PC-3 (cell line): ENCODE measurements at regions not wholly inside any gene's neighbourhood (a gene's known extent, or its start where the extent isn't known, plus 50 kb on each side); places are given as distances from the start of the nearest gene placed in this dataset.

ENCODE experiments used
- ATAC-seq: fragments of 200-7000 bp; cut with Tn5 transposase; 2 replicates; pipeline ENCODE4 v1.9.1; 2020; ENCODE audit warnings: mild to moderate bottlenecking, moderate library complexity
- BruUV-seq: library from RNA; stranded (reverse); fragments of 400-500 nt; replicated peaks from 2 replicates; lab custom pipeline; 2021; lab: Mats Ljungman, UMichigan
- CTCF ChIA-PET: fragments of 300-600 bp; sonication (Branson Sonifier 250); formaldehyde crosslinking; loops from one replicate; lab custom pipeline; 2022; ENCODE audit warnings: antibody characterized with exemption; lab: Charles Lee
- POLR2A ChIA-PET: fragments of 300-600 bp; sonication (Branson Sonifier 250); formaldehyde crosslinking; loops from one replicate; lab custom pipeline; 2022; ENCODE audit warnings: antibody characterized with exemption; ENCODE audit not compliant: unreplicated experiment; lab: Charles Lee
- DNase-seq: peaks from one replicate; pipeline ENCODE4 v3.0.0-alpha.2; 2015
- H2AFZ ChIP-seq: fragments of 300-600 bp; sonication (generic); 2 replicates; pipeline ENCODE4 v1.6.0; 2016; ENCODE audit warnings: antibody characterized with exemption, low read length
- H3F3A ChIP-seq: fragments of 300-600 bp; sonication (generic); one replicate; pipeline ENCODE4 v1.6.0; 2017; ENCODE audit warnings: antibody characterized with exemption, low read length, control low read depth, mild to moderate bottlenecking; ENCODE audit not compliant: unreplicated experiment
- H3K27ac ChIP-seq: fragments of 300-600 bp; sonication (generic); 2 replicates; pipeline ENCODE4 v1.5.1; 2016; ENCODE audit warnings: mild to moderate bottlenecking, low read length
- H3K27me3 ChIP-seq: fragments of 300-600 bp; sonication (generic); 2 replicates; pipeline ENCODE4 v1.6.1; 2016; ENCODE audit warnings: low read length, mixed read lengths
- H3K36me3 ChIP-seq: fragments of 300-600 bp; sonication (generic); 2 replicates; pipeline ENCODE4 v1.6.1; 2016; ENCODE audit warnings: low read depth, mixed run types, low read length, mixed read lengths
- H3K4me1 ChIP-seq: fragments of 300-600 bp; sonication (generic); 2 replicates; pipeline ENCODE4 v1.5.1; 2016; ENCODE audit warnings: low read length; ENCODE audit not compliant: insufficient read depth
- H3K4me2 ChIP-seq: fragments of 300-600 bp; sonication (generic); 2 replicates; pipeline ENCODE4 v1.6.0; 2016; ENCODE audit warnings: low read length
- H3K4me3 ChIP-seq: fragments of 300-600 bp; sonication (generic); 2 replicates; pipeline ENCODE4 v1.5.1; 2016; ENCODE audit warnings: mild to moderate bottlenecking, low read length, mixed read lengths
- H3K79me2 ChIP-seq: fragments of 300-600 bp; sonication (generic); 2 replicates; pipeline ENCODE4 v1.6.1; 2017; ENCODE audit warnings: low read length, mixed read lengths
- H3K9ac ChIP-seq: fragments of 300-600 bp; sonication (generic); 2 replicates; pipeline ENCODE4 v1.6.0; 2016; ENCODE audit warnings: mild to moderate bottlenecking, low read length
- H3K9me2 ChIP-seq: fragments of 300-600 bp; sonication (generic); replicated peaks from 2 replicates; pipeline ENCODE4 v1.6.1; 2016; ENCODE audit warnings: mixed run types, low read length, mixed read lengths
- H3K9me3 ChIP-seq: fragments of 300-600 bp; sonication (generic); 2 replicates; pipeline ENCODE4 v1.6.1; 2016; ENCODE audit warnings: low read length, mixed read lengths
- H4K20me1 ChIP-seq: fragments of 300-600 bp; sonication (generic); 2 replicates; pipeline ENCODE4 v1.6.1; 2016; ENCODE audit warnings: low read length, mixed read lengths
- EZH2 ChIP-seq: fragments of 300-600 bp; sonication (generic); IDR thresholded peaks from one replicate; pipeline ENCODE4 v1.6.1; 2017; ENCODE audit warnings: antibody characterized with exemption, mild to moderate bottlenecking, low read length; ENCODE audit not compliant: unreplicated experiment
- EZH2phosphoT487 ChIP-seq: fragments of 300-600 bp; sonication (generic); IDR thresholded peaks from 2 replicates; pipeline ENCODE4 v1.6.1; 2018; ENCODE audit warnings: mild to moderate bottlenecking, antibody characterized with exemption, low read length, borderline replicate concordance
- intact Hi-C: fragments of 100-400 bp; cut with micrococcal nuclease; formaldehyde crosslinking; loops from 2 replicates; pipeline ENCODE4 v1.9.0; 2023
- TF ChIP-seq, protein P1 (sequence below): fragments of 300-600 bp; sonication (generic); conservative IDR thresholded peaks from 2 replicates; pipeline ENCODE4 v1.5.1; 2017; ENCODE audit warnings: antibody characterized with exemption, low read depth, mild to moderate bottlenecking, low read length

GRCh38 chr9:23361096-23361495, 464.9 kb downstream of the ELAVL2 start:
- Histone ChIP-seq H3K4me2 (no peak overlapping the region), H3K9me2 (no peaks in the 10 kb centered on the region), H3F3A (no peaks in the 10 kb centered on the region), H3K9me3 (no peaks in the 10 kb centered on the region), H2AFZ (no peak overlapping the region), H3K4me3 (no peak overlapping the region), H3K79me2 (no peaks in the 10 kb centered on the region), H3K9ac (no peak overlapping the region), H3K4me1 (no peaks in the 10 kb centered on the region), H3K27me3 (no peaks in the 10 kb centered on the region), H3K36me3 (no peaks in the 10 kb centered on the region), H3K27ac (no peak overlapping the region), H4K20me1 (no peaks in the 10 kb centered on the region)
- TF ChIP-seq EZH2phosphoT487 (no peak), EZH2 (no peak)
- TF ChIP-seq, protein P1, sequence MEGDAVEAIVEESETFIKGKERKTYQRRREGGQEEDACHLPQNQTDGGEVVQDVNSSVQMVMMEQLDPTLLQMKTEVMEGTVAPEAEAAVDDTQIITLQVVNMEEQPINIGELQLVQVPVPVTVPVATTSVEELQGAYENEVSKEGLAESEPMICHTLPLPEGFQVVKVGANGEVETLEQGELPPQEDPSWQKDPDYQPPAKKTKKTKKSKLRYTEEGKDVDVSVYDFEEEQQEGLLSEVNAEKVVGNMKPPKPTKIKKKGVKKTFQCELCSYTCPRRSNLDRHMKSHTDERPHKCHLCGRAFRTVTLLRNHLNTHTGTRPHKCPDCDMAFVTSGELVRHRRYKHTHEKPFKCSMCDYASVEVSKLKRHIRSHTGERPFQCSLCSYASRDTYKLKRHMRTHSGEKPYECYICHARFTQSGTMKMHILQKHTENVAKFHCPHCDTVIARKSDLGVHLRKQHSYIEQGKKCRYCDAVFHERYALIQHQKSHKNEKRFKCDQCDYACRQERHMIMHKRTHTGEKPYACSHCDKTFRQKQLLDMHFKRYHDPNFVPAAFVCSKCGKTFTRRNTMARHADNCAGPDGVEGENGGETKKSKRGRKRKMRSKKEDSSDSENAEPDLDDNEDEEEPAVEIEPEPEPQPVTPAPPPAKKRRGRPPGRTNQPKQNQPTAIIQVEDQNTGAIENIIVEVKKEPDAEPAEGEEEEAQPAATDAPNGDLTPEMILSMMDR, result no peak
- ATAC-seq (no peak), DNase-seq (no peak)
- intact Hi-C loops, result no loop called here
- no TSS peak for BruUV-seq
- ChIA-PET CTCF (no interaction called here), POLR2A (no interaction called here)

DNA sequence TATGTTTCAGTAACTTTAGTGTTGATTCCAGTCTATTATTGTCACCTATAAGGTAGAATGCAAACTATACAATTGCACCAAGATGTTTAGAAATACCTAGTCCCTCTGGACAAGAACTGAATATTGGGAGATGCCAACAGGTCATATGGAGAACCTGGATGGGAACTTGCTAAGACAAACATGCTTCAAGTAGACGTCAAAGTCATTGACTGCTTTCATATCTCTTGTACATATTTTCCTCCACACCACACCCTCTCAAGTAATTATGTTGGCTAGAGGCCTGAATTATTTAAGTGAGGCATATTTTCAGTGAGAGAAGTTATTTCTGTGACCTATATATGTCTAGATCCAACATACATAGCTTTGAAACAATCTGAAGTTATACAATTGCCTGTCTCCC, 453.3 kb downstream of the ELAVL2 start:
- Histone ChIP-seq H3K9me3 (no peaks in the 10 kb centered on the region), H3K27ac (no peak overlapping the region), H3K9me2 (no peaks in the 10 kb centered on the region), H2AFZ (no peak overlapping the region), H3K79me2 (no peaks in the 10 kb centered on the region), H3K4me2 (no peak overlapping the region), H3K36me3 (no peaks in the 10 kb centered on the region), H3K27me3 (no peaks in the 10 kb centered on the region), H3F3A (no peaks in the 10 kb centered on the region), H3K4me1 (no peaks in the 10 kb centered on the region), H3K9ac (no peak overlapping the region), H4K20me1 (no peaks in the 10 kb centered on the region), H3K4me3 (no peak overlapping the region)
- ChIA-PET CTCF (no interaction called here), POLR2A (no interaction called here)
- DNase-seq (no peak), ATAC-seq (no peak)
- intact Hi-C loops, result no loop called here
- TF ChIP-seq EZH2, result no peak
- TF ChIP-seq EZH2phosphoT487, result no peak
- TF ChIP-seq, protein P1, result no peak
- no TSS peak for BruUV-seq

GRCh38 chr9:23375511-23375910, 450.5 kb downstream of the ELAVL2 start:
- Histone ChIP-seq H3K9ac (no peak overlapping the region), H3K4me3 (no peak overlapping the region), H3K36me3 (no peaks in the 10 kb centered on the region), H3K27me3 (no peaks in the 10 kb centered on the region), H3K4me2 (no peak overlapping the region), H3K9me2 (no peaks in the 10 kb centered on the region), H3K9me3 (no peaks in the 10 kb centered on the region), H3K4me1 (peaks cover 2% of the 10 kb centered on the region; the same call in 1 of the 2 replicates), H3K79me2 (no peaks in the 10 kb centered on the region), H4K20me1 (no peaks in the 10 kb centered on the region), H3F3A (no peaks in the 10 kb centered on the region), H2AFZ (no peak overlapping the region), H3K27ac (no peak overlapping the region)
- ChIA-PET POLR2A (no interaction called here), CTCF (no interaction called here)
- intact Hi-C loops, result no loop called here
- ATAC-seq (no peak), DNase-seq (no peak)
- TF ChIP-seq EZH2phosphoT487 (no peak), EZH2 (no peak)
- TF ChIP-seq, protein P1, result no peak
- BruUV-seq, result no TSS peak
